Liver (tissue), 3 donors: ENCODE measurements at regions not wholly inside any gene's neighbourhood (a gene's known extent, or its start where the extent isn't known, plus 50 kb on each side); places are given as distances from the start of the nearest gene placed in this dataset.

Experiments used
- CTCF ChIP-seq: fragments of 150-350 bp; IDR thresholded peaks from 2 replicates; pipeline ENCODE4 v1.5.1; 2017; ENCODE audit warnings: improper control_type of control experiment, low read depth, low read length; ENCODE audit not compliant: missing input control
- GABPA ChIP-seq, 2 donors: IDR thresholded peaks in 1 of 2; conservative IDR thresholded peaks in 1 of 2; 2 replicates each; pipeline ENCODE4 v1.6.1; 2016; ENCODE audit warnings: antibody characterized with exemption in 2 of 2, mild to moderate bottlenecking in 1 of 2, moderate library complexity in 1 of 2
- MAX ChIP-seq: IDR thresholded peaks from 2 replicates; pipeline ENCODE4 v1.6.1; 2016; ENCODE audit warnings: antibody characterized with exemption
- ZBTB33 ChIP-seq: IDR thresholded peaks from 2 replicates; pipeline ENCODE4 v1.6.1; 2016; ENCODE audit warnings: antibody characterized with exemption
- donor health status: healthy.
- donor health status: healthy.

- TF ChIP-seq GABPA (IDR thresholded peaks at IDR 0.05 in 1 of 2, conservative IDR thresholded peaks at IDR 0.05 in 1 of 2) (no peak), ZBTB33 (no peak), CTCF (no peak), MAX (no peak)
Observed at GRCh38 chr5:158285698-158286097, 426.8 kb upstream of the CLINT1 start.
